Immature natural killer cell (primary cell): ENCODE measurements at regions not wholly inside any gene's neighbourhood (a gene's known extent, or its start where the extent isn't known, plus 50 kb on each side); places are given as distances from the start of the nearest gene placed in this dataset.

Experiments
- DNase-seq, 3 donors: peaks; one replicate each; pipeline ENCODE4 v3.0.0; 2022; ENCODE audit warnings: mixed read lengths in 1 of 3
- H3K27ac Mint-ChIP-seq, 6 donors: one replicate each; pipeline ENCODE4 v1.8.0; 2020; ENCODE audit warnings: mixed read lengths in 6 of 6, mild to moderate bottlenecking in 5 of 6, inconsistent platforms in 4 of 6, moderate library complexity in 3 of 6
- H3K27me3 Mint-ChIP-seq, 3 donors: one replicate each; pipeline ENCODE4 v1.8.0; 2020 to 2021; ENCODE audit warnings: low read depth in 3 of 3, mild to moderate bottlenecking in 3 of 3, mixed read lengths in 3 of 3, moderate library complexity in 3 of 3, inconsistent platforms in 1 of 3
- H3K36me3 Mint-ChIP-seq, 3 donors: one replicate each; pipeline ENCODE4 v1.8.0; 2020; ENCODE audit warnings: mixed read lengths in 3 of 3, inconsistent platforms in 2 of 3, mild to moderate bottlenecking in 2 of 3
- H3K4me1 Mint-ChIP-seq, 2 donors: one replicate each; pipeline ENCODE4 v1.8.0; 2020; ENCODE audit warnings: inconsistent platforms in 2 of 2, mild to moderate bottlenecking in 2 of 2, mixed read lengths in 2 of 2, moderate library complexity in 1 of 2
- H3K4me3 Mint-ChIP-seq, 5 donors: one replicate each; pipeline ENCODE4 v1.8.0; 2020; ENCODE audit warnings: mild to moderate bottlenecking in 5 of 5, mixed read lengths in 5 of 5, inconsistent platforms in 3 of 5, moderate library complexity in 3 of 5
- H3K9me3 Mint-ChIP-seq, 6 donors: one replicate each; pipeline ENCODE4 v1.8.0; 2020; ENCODE audit warnings: mild to moderate bottlenecking in 6 of 6, mixed read lengths in 6 of 6, inconsistent platforms in 4 of 6, moderate library complexity in 3 of 6

GRCh38 chr11:130802567-130802966, 113.7 kb downstream of the SNX19 start:
- no peaks in the 10 kb centered on the region for H3K36me3 Mint-ChIP-seq
- peaks cover 0 to 8% (median 4%) of the 10 kb centered on the region in 3 donors for H3K27me3 Mint-ChIP-seq
- no peaks in the 10 kb centered on the region for H3K9me3 Mint-ChIP-seq
- H3K4me3 Mint-ChIP-seq = no peak overlapping the region
- no peak overlapping the region for H3K27ac Mint-ChIP-seq
- H3K4me1 Mint-ChIP-seq = no peaks in the 10 kb centered on the region
- no peak for DNase-seq

GRCh38 chr11:130804306-130805076, 111.8 kb downstream of the SNX19 start:
- Mint-ChIP-seq H3K4me1 (no peaks in the 10 kb centered on the region), H3K9me3 (no peaks in the 10 kb centered on the region), H3K27me3 (peaks cover 0 to 8% (median 2%) of the 10 kb centered on the region in 3 donors), H3K27ac (no peak overlapping the region), H3K36me3 (no peaks in the 10 kb centered on the region), H3K4me3 (no peak overlapping the region)
- no peak for DNase-seq

- Mint-ChIP-seq H3K27ac (no peak overlapping the region), H3K4me3 (no peak overlapping the region), H3K36me3 (no peaks in the 10 kb centered on the region), H3K27me3 (peaks cover 2 to 8% (median 2%) of the 10 kb centered on the region in 3 donors), H3K9me3 (no peaks in the 10 kb centered on the region), H3K4me1 (no peaks in the 10 kb centered on the region)
- no peak for DNase-seq
Observed at GRCh38 chr11:130806746-130807145, 109.5 kb downstream of the SNX19 start.

- Mint-ChIP-seq H3K27ac (no peak overlapping the region), H3K4me1 (no peaks in the 10 kb centered on the region), H3K4me3 (no peak overlapping the region), H3K27me3 (peaks cover 2 to 8% (median 2%) of the 10 kb centered on the region in 3 donors), H3K36me3 (no peaks in the 10 kb centered on the region), H3K9me3 (no peaks in the 10 kb centered on the region)
- DNase-seq = no peak
Observed at GRCh38 chr11:130808541-130808940, 107.7 kb downstream of the SNX19 start.

- peaks cover 0 to 1% (median 0%) of the 10 kb centered on the region in 6 donors for H3K9me3 Mint-ChIP-seq
- DNase-seq = no peak
- H3K27me3 Mint-ChIP-seq = peaks cover 0 to 16% (median 5%) of the 10 kb centered on the region in 3 donors
- H3K27ac Mint-ChIP-seq = no peak overlapping the region
- H3K4me1 Mint-ChIP-seq = no peaks in the 10 kb centered on the region
- no peaks in the 10 kb centered on the region for H3K36me3 Mint-ChIP-seq
- H3K4me3 Mint-ChIP-seq = no peak overlapping the region
Observed at GRCh38 chr11:130813196-130813595, 103.1 kb downstream of the SNX19 start.

- H3K4me1 Mint-ChIP-seq = no peaks in the 10 kb centered on the region
- H3K27ac Mint-ChIP-seq = no peak overlapping the region
- H3K27me3 Mint-ChIP-seq = peaks cover 0 to 16% (median 5%) of the 10 kb centered on the region in 3 donors
- peaks cover 0 to 1% (median 0%) of the 10 kb centered on the region in 6 donors for H3K9me3 Mint-ChIP-seq
- no peak overlapping the region for H3K4me3 Mint-ChIP-seq
- no peaks in the 10 kb centered on the region for H3K36me3 Mint-ChIP-seq
- DNase-seq = no peak
Observed at GRCh38 chr11:130813638-130814037, 102.6 kb downstream of the SNX19 start.

GRCh38 chr11:130814440-130815096, 101.7 kb downstream of the SNX19 start:
- Mint-ChIP-seq H3K4me1 (no peaks in the 10 kb centered on the region), H3K27ac (no peak overlapping the region), H3K9me3 (peaks cover 0 to 1% (median 0%) of the 10 kb centered on the region in 6 donors), H3K36me3 (no peaks in the 10 kb centered on the region), H3K27me3 (peaks cover 2 to 20% (median 6%) of the 10 kb centered on the region in 3 donors), H3K4me3 (no peak overlapping the region)
- DNase-seq = no peak

- Mint-ChIP-seq H3K27me3 (peaks cover 3 to 20% (median 6%) of the 10 kb centered on the region in 3 donors), H3K36me3 (no peaks in the 10 kb centered on the region), H3K9me3 (peaks cover 0 to 1% (median 0%) of the 10 kb centered on the region in 6 donors), H3K4me3 (no peak overlapping the region), H3K27ac (no peak overlapping the region), H3K4me1 (no peaks in the 10 kb centered on the region)
- no peak for DNase-seq
Observed at GRCh38 chr11:130815097-130815802, 101.0 kb downstream of the SNX19 start.

- H3K27me3 Mint-ChIP-seq = peaks cover 3 to 20% (median 4%) of the 10 kb centered on the region in 3 donors
- H3K4me1 Mint-ChIP-seq = no peaks in the 10 kb centered on the region
- peaks cover 0 to 1% (median 0%) of the 10 kb centered on the region in 6 donors for H3K9me3 Mint-ChIP-seq
- no peak overlapping the region for H3K27ac Mint-ChIP-seq
- H3K4me3 Mint-ChIP-seq = no peak overlapping the region
- no peak for DNase-seq
- no peaks in the 10 kb centered on the region for H3K36me3 Mint-ChIP-seq
Observed at GRCh38 chr11:130815956-130816355, 100.3 kb downstream of the SNX19 start.

- no peaks in the 10 kb centered on the region for H3K4me1 Mint-ChIP-seq
- no peaks in the 10 kb centered on the region for H3K36me3 Mint-ChIP-seq
- no peak overlapping the region for H3K27ac Mint-ChIP-seq
- peaks cover 0 to 1% (median 0%) of the 10 kb centered on the region in 6 donors for H3K9me3 Mint-ChIP-seq
- peaks cover 4 to 17% (median 5%) of the 10 kb centered on the region in 3 donors for H3K27me3 Mint-ChIP-seq
- no peak for DNase-seq
- no peak overlapping the region for H3K4me3 Mint-ChIP-seq
Observed at GRCh38 chr11:130816546-130817329, 99.5 kb downstream of the SNX19 start.

GRCh38 chr11:130817330-130817944, 98.8 kb downstream of the SNX19 start:
- no peak overlapping the region for H3K27ac Mint-ChIP-seq
- DNase-seq = no peak
- H3K27me3 Mint-ChIP-seq = peaks cover 4 to 17% (median 5%) of the 10 kb centered on the region in 3 donors
- no peaks in the 10 kb centered on the region for H3K4me1 Mint-ChIP-seq
- peaks cover 0 to 1% (median 0%) of the 10 kb centered on the region in 6 donors for H3K9me3 Mint-ChIP-seq
- H3K4me3 Mint-ChIP-seq = no peak overlapping the region
- H3K36me3 Mint-ChIP-seq = no peaks in the 10 kb centered on the region

- DNase-seq = no peak
- H3K9me3 Mint-ChIP-seq = peaks cover 0 to 1% (median 0%) of the 10 kb centered on the region in 6 donors
- no peak overlapping the region for H3K4me3 Mint-ChIP-seq
- H3K27me3 Mint-ChIP-seq = peaks cover 4 to 15% (median 5%) of the 10 kb centered on the region in 3 donors
- no peaks in the 10 kb centered on the region for H3K36me3 Mint-ChIP-seq
- no peak overlapping the region for H3K27ac Mint-ChIP-seq
- H3K4me1 Mint-ChIP-seq = no peaks in the 10 kb centered on the region
Observed at GRCh38 chr11:130819625-130820024, 96.7 kb downstream of the SNX19 start.
